ENCODE measurements at regions not wholly inside any gene's neighbourhood (a gene's known extent, or its start where the extent isn't known, plus 50 kb on each side); places are given as distances from the start of the nearest gene placed in this dataset.

- peaks cover 0 to 5% of the 10 kb centered on the region in 2 donors for H3K4me1 ChIP-seq
These were observed 704.8 kb upstream of the SLC35B3 start for GRCh38 chr6:9140172-9140571.

GRCh38 chr6:9139746-9140145 lies 704.4 kb upstream of the SLC35B3 start:
- DNase-seq, result no peak
- intact Hi-C loops (cut with DNase I), result no loop called here
- Histone ChIP-seq H3K9me3 (no peaks in the 10 kb centered on the region), H3K4me3 (replicated peaks in 1 of 3) (no peak overlapping the region), H3K36me3 (no peaks in the 10 kb centered on the region), H3K27ac (no peak overlapping the region), H3K4me1 (peaks cover 0 to 5% of the 10 kb centered on the region in 2 donors), H3K27me3 (no peaks in the 10 kb centered on the region)
- 70 to 78% methylated on average over 6 of the region's 6 CpGs for WGBS, 2 donors
- TF ChIP-seq POLR2A (IDR thresholded peaks at IDR 0.05) (no peak), CTCF (IDR thresholded peaks at IDR 0.05) (no peak)

More at GRCh38 chr6:9140172-9140571, 704.8 kb upstream of the SLC35B3 start:
- Histone ChIP-seq H3K9me3 (no peaks in the 10 kb centered on the region), H3K27ac (no peak overlapping the region), H3K4me3 (replicated peaks in 1 of 3) (no peak overlapping the region), H3K27me3 (no peaks in the 10 kb centered on the region), H3K36me3 (no peaks in the 10 kb centered on the region)
- DNase-seq, result peak; percentile 46 to 82
- TF ChIP-seq POLR2A (IDR thresholded peaks at IDR 0.05) (no peak), CTCF (IDR thresholded peaks at IDR 0.05) (no peak)
- intact Hi-C loops (cut with DNase I), result no loop called here
- WGBS, 2 donors, result 42 to 78% methylated on average over 8 of the region's 8 CpGs

GRCh38 chr6:9138936-9139335 lies 703.6 kb upstream of the SLC35B3 start:
- TF ChIP-seq POLR2A (IDR thresholded peaks at IDR 0.05) (no peak), CTCF (IDR thresholded peaks at IDR 0.05) (no peak)
- H3K27ac ChIP-seq, result no peak overlapping the region
- no peak overlapping the region for H3K4me3 ChIP-seq (replicated peaks in 1 of 3)
- 74 to 83% methylated on average over 5 of the region's 5 CpGs for WGBS, 2 donors
- no peaks in the 10 kb centered on the region for H3K36me3 ChIP-seq
- H3K27me3 ChIP-seq, result no peaks in the 10 kb centered on the region
- DNase-seq, result no peak
- intact Hi-C loops (cut with DNase I), result no loop called here
- no peaks in the 10 kb centered on the region for H3K9me3 ChIP-seq
- H3K4me1 ChIP-seq, result peaks cover 0 to 5% of the 10 kb centered on the region in 2 donors

- H3K9me3 ChIP-seq, result no peaks in the 10 kb centered on the region
- intact Hi-C loops (cut with DNase I), result no loop called here
- no peak overlapping the region for H3K4me3 ChIP-seq (replicated peaks in 1 of 3)
- no peak for TF ChIP-seq POLR2A (IDR thresholded peaks at IDR 0.05)
- H3K27ac ChIP-seq, result no peak overlapping the region
- DNase-seq, result no peak
- peaks cover 0 to 5% of the 10 kb centered on the region in 2 donors for H3K4me1 ChIP-seq
- no peaks in the 10 kb centered on the region for H3K36me3 ChIP-seq
- 84 to 86% methylated on average over 2 of the region's 2 CpGs for WGBS, 2 donors
- no peaks in the 10 kb centered on the region for H3K27me3 ChIP-seq
These were observed 700.9 kb upstream of the SLC35B3 start for GRCh38 chr6:9136141-9136822.

GRCh38 chr6:9131616-9132015 lies 696.3 kb upstream of the SLC35B3 start:
- no peaks in the 10 kb centered on the region for H3K9me3 ChIP-seq
- DNase-seq, result peak; percentile 53 to 74
- intact Hi-C loops (cut with DNase I), result no loop called here
- no peaks in the 10 kb centered on the region for H3K4me1 ChIP-seq
- TF ChIP-seq POLR2A (IDR thresholded peaks at IDR 0.05) (no peak), CTCF (IDR thresholded peaks at IDR 0.05) (no peak)
- no peaks in the 10 kb centered on the region for H3K36me3 ChIP-seq
- no peaks in the 10 kb centered on the region for H3K27me3 ChIP-seq
- H3K27ac ChIP-seq, result no peak overlapping the region
- no peak overlapping the region for H3K4me3 ChIP-seq (replicated peaks in 1 of 3)
- WGBS, 2 donors, result 39 to 45% methylated on average over 7 to 8 of the region's 8 CpGs
